GM19452 (cell line): ENCODE measurements at regions not wholly inside any gene's neighbourhood (a gene's known extent, or its start where the extent isn't known, plus 50 kb on each side); places are given as distances from the start of the nearest gene placed in this dataset.

Experiments
- ATAC-seq: cut with Tn5 transposase; IDR thresholded peaks from one replicate; pipeline ENCODE4 v1.9.1; 2021; ENCODE audit not compliant: unreplicated experiment

DNA sequence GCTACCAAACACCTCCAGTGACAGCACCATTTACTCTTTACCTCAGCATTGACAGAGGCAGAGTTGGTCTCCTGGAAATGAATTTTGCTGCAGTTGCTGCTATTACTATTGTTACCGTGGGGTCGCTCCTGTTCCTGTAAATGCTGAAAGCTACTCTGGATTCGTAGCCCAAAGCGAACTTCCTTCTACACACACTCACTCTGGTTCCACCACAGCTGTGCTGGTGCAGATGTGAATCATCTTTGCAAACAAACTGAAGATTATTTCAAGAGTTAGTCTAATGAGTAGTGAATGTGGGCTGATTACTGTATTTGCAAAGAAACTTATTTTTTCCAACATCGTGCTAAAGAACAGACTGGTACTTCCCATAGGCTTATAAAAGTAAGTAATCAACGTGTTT lies 304.0 kb downstream of the LPIN1 start:
- ATAC-seq, result no peak

DNA sequence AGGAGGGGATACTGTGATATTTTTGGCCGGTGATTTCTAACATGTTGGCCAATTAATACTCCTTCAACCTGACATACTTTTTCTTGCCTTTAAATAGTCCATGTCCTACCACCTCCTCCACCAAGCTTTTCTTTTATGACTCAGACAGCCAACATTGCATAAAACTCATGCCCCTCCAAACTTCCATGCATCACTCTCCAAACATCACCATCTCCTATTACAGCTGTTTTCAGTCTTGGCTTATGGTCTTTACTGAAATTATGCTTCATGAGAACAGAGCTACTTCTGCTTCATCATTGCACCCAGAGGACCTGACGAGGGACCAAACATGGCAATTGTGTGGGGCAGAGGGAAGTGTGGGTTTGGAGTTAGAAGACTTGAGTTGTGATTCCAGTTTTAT lies 305.4 kb downstream of the LPIN1 start:
- ATAC-seq, result no peak

DNA sequence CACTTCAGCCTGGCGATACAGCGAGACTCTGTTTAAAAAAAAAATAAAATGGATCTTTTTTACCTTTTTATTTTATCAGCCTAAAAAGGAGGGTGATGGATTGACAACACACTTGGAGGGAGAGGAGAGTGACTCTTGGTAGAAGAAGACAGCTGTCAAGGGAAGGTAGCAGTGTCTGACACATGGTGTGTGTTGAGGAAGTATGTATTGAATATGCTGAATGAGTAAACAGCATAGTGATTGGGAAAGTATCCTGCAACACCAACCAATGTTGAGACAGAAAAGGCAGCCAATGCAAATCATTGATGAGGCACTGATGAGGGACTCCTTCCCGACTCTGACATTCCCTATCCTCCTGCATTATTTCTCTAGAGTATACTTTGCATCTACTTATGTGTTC lies 306.4 kb downstream of the LPIN1 start:
- no peak for ATAC-seq

DNA sequence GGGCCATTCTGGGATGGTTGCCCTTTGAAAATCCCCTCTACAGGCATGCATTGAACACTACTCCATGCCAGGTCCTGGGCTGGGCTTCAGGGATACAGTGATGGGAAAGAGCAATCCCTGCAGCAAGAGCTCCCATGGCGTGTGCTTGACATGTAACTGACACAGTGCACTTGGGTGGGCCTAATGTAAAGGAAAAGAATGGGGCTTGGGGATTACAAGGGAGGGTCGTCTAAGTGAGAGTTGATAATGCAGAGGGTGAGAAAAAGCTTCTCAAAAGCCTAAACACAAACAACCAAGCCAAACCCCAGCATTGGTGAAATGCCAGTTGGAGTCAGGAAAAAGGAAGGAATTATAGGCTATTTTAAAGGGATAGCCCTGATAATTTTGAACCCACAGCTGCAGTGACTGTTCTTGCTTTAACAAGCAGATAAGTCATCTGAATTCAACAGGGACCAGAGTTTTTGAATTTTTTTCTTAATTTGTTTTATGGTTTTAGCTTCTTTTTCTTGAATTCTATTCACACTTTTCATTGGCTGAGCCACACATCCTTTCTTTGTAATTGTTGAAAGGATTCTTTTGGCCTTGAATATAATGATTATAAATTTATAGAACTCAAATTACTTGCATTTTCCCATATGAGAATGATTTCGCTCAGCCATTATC lies 308.7 kb downstream of the LPIN1 start:
- ATAC-seq, result no peak

DNA sequence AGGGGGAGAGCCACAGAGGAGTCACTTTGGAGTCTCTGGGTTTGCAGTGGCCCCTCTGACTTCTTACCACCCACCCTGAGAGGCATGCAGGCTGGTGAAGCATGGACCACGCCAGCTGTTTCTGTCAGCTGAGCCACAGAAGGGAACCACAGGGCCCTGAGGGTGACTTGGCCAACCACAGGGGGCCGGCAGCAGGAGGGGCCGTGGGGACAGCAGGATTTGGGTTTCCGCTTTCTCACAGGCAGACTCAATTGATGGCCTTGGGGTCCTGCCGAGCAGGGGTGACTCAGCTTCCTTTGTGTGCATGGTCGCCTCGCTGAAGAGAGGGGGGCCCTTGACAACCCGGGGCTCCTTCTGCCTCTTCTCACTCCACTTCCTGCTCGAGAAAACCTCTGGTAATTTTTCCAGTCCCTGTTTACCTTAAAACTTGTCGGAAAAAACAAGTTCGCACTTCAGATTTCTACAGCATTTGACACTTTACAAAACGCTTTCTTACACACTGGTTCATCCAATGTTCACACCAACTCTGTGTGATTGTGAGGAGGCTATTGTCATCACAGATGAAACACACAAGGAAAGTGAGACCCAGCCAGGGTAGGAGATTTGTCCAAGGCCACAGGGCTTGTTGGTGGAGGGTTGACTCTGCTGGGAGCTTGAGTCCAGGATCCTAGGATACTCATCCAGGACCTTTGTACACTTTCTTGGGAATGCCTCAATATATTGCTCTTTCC lies 311.2 kb downstream of the LPIN1 start:
- peak; percentile 92 for ATAC-seq

DNA sequence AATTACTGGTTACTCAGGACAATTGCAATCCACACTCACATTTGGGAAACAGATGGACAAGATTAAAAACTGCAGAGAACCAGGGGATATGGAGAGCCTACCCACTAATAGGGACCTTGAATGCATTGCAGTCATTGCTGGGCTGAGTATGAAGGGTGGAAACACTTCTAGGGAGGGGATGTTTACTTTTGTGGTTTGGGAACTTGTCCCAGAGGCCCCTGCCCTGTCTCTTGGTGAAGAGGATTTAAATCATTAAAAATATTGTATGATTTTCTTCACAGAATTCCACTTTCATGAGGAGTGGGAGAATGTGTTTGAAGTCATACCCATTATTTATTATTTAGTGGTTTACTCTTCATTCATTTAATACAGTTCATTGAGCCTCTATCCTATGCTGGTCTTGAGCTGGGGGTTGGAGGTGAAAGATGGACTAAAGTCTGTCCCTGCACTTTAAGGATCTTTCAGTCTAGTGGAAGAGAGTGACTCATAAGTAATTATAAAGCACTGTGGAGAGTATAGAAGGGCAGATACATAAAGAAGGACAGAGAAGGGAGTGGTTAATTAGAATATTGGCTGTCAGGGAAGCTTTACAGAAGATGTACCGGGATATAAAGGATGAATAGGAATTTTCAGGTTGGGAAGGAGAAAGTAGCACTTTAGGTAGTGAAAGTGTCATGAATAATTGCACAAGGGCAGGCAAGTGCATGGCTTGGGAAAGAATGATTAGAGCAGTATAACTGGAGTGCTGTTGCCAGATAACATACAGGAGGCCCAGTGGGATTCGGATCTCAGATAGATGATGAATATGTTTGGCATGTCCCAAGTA lies 313.4 kb downstream of the LPIN1 start:
- no peak for ATAC-seq

DNA sequence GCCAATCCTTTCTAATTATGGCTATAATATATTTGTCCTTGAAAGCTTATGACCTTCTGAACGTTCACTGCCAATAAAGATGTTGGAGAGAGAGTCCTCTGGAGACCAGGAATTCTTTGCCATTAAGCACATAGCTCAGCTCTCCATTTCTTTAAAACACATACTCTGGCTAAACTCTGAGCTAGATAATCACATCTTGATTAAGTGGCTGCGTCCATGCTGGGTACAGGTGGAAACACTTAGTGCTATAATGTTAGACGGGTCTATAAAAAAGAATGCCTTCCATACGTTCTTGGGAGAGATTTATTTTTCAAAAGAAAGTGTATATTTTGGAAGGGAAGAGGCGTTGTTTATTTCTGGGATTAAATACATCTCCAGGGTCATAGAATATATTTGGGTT lies 314.5 kb downstream of the LPIN1 start:
- no peak for ATAC-seq

DNA sequence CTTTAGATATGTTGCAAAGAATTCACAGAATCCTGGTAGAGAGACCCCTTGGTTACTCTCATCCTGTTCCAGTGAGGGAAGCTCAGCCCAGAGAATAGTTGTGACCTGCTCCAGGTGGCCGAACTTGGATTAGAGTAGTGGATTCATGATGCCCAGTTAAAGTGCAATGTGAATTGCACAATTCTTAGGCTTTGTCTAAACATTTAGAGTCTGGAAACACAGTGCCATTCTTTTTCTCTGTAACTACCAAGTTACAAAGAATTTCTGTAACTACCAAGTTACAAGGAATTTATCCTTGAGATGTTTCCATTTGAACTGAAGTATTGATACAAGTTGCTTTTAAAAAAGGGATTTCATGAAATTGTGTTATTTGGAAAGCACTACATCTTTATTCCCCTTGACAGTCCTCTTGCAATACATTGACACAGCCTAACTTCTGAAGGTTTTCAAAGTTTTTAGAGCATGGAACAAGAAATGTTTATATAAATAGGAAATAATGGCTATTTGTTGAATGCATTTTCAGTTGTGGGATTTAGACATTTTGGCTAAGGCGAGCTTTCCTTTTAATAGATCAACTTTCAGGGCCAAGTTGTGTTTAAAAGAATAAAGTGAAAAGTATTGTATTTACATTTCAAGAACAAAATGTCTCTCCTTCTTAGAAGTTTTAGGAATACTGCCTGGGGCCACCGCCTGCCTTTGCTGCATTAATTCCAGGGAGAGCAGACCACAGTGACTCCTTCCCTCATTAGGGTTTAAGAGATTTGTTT lies 315.0 kb downstream of the LPIN1 start:
- ATAC-seq, result no peak

DNA sequence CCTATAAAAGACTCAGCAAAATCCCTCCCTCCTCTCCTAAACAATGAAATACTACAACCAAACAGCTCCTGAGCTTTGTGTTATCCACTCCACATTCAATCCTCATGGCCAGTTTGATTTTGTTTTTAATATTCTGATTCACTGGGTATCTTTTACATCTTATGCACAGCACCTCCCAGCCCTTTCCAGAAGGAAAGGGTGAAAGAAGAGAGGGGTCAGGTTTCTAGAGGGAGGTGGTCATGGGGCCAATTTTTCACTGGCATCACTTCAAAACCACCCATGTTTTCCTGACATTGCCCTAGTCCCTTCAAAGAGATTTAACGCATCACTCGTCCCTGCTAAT lies 315.6 kb downstream of the LPIN1 start:
- ATAC-seq, result no peak

DNA sequence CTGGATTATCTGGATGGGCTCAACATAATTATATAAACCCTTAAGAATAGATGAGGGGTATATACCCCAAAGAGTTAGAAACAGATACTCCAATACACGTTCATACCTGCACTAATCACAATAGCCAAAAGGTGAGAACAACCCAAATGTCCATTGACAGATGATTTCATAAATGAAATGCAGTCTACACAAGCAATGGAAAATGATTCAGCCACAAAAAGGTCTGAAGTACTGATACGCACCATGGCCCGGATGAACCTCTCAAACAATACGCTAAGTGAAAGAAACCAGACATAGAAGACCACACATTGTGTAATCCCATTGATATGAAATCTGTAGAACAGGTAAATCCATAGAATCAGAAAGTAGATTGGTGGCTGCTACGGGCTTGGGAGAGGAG lies 316.8 kb downstream of the LPIN1 start:
- ATAC-seq, result no peak

DNA sequence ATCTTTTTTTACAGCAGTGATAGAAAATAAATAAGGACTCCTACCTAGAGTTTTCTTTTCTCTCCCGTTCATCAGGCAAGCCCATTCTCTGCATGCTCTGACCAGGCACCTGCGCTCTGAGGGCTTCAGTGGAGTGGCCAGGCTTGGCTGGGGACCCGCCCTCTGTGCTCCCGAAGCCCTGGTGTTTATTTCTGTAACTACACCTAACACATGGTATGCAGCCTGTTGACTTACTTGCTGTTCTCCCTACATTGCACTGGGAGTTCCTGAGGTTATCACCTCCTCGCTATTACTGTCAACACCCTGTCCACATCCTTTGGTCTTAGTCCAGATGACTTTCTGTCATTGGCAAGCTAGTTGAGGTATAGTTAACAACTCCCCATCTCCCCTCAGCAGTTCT lies 317.7 kb downstream of the LPIN1 start:
- ATAC-seq, result no peak

DNA sequence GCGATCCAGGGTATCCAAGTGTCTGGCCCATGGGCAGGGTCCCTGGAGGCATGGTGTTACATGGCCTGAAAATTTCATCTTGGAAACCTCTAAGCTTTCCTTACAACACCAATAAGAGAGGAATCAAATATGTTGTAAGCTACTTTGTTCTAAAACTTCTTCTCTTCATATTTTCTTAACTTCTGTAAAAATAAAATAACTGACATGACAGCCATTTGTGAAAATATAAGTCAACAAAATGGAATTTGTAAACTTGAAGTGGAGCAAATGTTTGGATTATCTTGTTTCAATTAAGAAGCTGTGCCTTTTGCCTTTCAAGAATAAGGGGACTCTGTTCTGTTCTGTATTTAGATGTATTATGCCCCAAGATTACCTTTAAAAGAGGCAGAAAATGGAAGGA lies 319.7 kb downstream of the LPIN1 start:
- ATAC-seq, result no peak

DNA sequence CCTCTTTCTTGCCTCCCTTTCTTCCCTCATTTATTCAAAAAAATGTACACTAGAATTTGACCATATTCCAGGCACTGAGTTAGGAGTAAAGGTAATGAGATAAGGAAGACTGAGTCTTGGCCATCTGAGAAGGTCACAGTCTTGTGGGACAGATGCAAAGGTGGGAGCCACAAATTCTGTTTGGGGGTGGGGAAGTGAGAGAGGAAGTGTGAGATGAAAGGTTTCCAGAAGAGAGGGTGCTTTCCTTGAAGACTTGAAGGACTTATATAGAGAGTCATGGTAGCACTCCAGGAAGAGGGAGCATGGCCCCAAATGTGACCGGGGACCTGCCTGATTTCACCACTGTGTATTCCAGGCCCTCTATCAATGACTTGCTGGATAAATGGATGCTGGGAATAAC lies 320.6 kb downstream of the LPIN1 start:
- no peak for ATAC-seq

DNA sequence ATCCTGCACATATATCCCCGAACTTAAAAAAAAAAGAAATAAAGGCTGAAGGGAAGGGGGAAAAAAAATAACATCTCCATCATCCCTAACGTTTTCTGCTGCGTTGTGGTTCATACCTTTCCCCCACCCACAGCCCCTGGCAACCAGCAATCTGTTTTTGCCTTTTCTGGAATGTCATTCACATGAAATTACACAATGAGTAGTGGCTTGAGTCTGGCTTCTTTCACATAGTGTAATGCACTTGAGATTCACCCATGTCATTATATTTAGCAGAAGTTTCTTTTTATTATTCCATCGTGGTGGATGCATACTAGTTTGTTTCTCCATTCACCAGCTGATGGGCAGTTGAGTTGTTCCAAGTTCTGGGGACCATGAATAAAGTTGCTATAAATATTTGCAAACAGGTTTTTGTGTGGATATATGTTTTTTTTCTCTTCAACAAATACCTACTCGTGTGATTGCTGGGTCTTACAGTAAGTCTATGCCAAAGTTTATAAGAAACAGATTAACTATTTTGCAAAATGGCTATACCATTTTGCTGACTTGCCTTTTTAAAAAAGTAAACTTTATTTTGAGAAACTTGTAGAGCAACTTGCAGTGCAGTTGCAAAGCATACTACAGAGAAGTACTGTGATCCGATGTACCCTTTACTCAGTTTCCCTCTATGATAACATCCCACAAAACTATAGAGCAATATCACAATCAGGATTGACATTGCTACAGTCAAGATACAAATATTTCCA lies 322.5 kb downstream of the LPIN1 start:
- ATAC-seq, result no peak

DNA sequence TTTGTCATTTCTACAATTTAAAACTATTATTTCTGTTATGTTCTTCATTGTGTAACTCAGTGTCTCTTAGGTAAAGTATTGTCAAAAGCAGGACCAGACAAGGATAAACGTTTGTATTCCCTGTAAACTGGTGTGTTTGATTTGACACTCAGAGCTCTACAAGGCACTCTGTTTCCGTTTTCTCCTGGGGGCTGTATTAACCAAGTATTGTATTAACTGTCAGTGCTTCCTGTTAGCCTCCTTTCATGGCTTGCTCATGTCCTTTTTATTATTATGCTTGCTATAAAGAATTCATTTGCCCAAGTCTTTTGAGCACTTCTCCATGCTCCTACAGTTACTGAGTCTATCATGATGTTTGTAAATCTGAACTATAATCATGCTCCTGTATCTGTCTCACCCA lies 323.7 kb downstream of the LPIN1 start:
- ATAC-seq, result peak; percentile 47

DNA sequence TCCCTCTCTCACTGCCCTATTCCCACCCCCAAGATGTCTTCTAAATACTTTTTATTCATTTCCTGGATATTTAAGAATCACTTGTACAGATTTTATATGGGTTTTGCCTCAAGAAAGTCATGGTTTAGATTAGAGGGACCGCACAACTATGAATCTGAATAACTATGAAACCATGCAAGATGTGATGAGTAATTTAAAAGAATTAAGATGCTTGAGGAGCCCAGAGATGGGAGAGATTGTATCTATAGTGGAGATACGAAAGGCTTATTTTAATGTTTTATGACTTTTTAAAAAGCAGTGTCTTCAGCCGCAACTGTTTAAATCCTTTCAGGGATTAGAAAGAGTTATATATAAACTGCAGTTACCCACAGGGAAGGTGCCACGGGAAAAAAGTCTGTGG lies 324.1 kb downstream of the LPIN1 start:
- ATAC-seq, result peak; percentile 24

DNA sequence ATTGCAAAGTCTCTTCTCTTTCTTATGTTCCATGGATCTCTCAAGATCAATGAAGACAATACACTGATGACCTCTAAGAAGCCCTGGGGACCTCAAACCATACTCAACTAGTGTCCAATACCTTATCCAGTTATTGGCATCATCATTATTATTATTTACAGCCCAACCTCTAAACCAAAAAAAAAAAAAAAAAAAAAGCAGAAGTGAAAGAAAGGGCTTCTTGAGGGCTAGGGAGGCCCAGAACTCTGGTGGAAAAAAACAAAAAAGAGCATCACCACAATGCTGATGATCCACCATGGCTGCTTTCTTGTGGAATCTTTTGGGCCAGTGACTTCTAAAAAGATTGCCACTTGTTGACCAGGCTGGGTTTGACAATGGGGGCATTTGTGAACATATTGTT lies 324.9 kb downstream of the LPIN1 start:
- peak; percentile 62 for ATAC-seq

DNA sequence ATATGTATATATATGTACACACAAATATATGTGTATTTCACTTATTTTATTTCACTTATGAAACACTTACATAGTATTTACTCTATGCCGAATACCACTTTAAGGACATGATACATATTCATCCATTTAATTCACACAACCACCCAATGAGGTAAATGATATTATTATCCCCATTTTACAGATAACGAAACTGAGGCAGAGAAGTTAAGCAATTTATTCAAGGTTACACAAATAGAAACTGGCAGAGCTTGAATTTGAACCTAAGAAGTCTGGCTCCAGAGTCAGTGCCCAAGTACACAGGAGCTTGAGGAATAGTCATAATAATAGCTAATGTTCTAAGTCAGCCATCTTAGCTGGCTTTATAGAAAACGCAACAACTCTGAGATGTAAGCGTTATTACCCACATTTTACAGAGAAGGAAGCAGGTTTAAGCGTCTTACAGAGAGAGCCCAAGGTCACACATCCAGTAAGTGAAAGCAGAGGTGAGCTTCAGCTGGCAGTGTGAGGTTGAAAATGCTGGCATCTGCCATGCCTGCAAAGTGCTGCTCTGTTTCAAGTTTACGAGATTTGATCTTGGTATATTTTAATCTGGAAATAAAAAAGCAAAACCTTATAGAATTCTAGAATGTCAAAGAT lies 326.9 kb downstream of the LPIN1 start:
- no peak for ATAC-seq

DNA sequence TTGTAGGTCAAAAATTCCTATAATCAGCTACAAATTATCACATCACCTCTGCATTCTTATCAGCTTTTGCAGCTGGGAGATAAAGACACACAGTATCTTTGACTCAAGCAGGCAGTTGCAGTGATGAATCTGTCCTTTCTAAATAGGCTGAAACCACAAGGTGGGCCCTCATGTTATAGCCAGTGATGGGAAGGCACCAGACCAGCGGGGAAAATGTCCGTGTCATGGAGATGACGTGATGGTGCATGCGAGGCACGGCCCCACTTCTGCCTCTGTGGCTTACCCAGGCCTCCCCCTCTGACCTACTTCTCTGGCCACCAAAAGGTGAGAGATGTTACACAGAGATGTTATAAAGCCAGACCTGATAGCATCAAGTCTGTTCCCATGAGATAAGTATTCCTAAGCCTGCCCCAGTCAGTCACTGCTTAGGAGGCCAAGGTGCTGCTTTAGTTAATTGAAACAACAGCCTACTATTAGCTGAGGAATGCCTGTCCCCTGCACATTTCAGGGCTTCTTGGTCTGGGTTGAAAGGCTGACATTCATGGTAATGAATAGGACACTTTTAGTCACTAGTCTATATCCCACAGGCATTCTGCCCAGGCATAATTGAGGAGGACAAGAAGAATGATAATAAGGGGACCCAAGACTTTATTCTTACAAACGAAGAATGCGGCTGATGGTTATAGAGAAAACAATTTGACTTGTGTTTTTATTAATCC lies 327.9 kb downstream of the LPIN1 start:
- no peak for ATAC-seq

DNA sequence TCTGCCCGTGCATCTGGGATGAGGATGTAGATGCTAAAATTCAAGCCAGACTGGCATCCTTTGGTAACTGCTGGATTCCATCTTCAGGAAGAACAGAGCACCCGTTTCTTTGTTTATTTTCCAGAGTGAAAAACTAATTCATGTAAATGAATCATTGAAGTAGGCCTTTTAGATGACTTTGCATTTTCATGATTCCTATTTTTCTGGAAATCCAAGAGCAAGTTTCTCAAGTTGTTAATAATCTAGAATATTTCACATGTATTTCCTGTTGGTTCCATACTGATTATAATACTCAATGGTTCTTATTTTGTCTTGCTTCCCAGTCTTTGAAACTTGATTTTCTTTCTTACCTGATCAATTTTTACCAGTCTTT lies 328.4 kb downstream of the LPIN1 start:
- ATAC-seq, result no peak
